OCI-LY7 (cell line): ENCODE measurements at regions not wholly inside any gene's neighbourhood (a gene's known extent, or its start where the extent isn't known, plus 50 kb on each side); places are given as distances from the start of the nearest gene placed in this dataset.

Experiments
- BruUV-seq: library from RNA; stranded (reverse); fragments of 400-500 nt; replicated peaks from 2 replicates; lab custom pipeline; 2021; lab: Mats Ljungman, UMichigan
- CTCF ChIA-PET: fragments of 300-600 bp; sonication (Branson Sonifier 250); formaldehyde crosslinking; loops from one replicate; lab custom pipeline; 2022; ENCODE audit warnings: antibody characterized with exemption; ENCODE audit not compliant: unreplicated experiment; lab: Charles Lee
- POLR2A ChIA-PET: fragments of 300-600 bp; sonication (Branson Sonifier 250); formaldehyde crosslinking; loops from one replicate; lab custom pipeline; 2022; ENCODE audit warnings: antibody characterized with exemption; lab: Charles Lee
- DNase-seq: peaks from one replicate; pipeline ENCODE4 v3.0.0-alpha.2; 2015; ENCODE audit warnings: low spot score
- H2AFZ ChIP-seq: fragments of 200-600 bp; sonication (generic), shearing (Covaris generic); 2 replicates; pipeline ENCODE4 v1.6.1; 2014; ENCODE audit warnings: mild to moderate bottlenecking, antibody characterized with exemption, low read length, moderate library complexity
- H3K27ac ChIP-seq: fragments of 200-600 bp; sonication (generic); 2 replicates; pipeline ENCODE4 v1.5.1; 2014; ENCODE audit warnings: mixed run types, low read depth, mild to moderate bottlenecking, moderate library complexity, low read length, inconsistent platforms; ENCODE audit not compliant: poor library complexity, severe bottlenecking
- H3K36me3 ChIP-seq: fragments of 200-600 bp; sonication (generic); 2 replicates; pipeline ENCODE4 v1.6.1; 2014; ENCODE audit warnings: mild to moderate bottlenecking, antibody characterized with exemption, low read length, moderate library complexity, mixed read lengths; ENCODE audit not compliant: insufficient read depth
- H3K4me1 ChIP-seq: fragments of 200-600 bp; sonication (generic); 2 replicates; pipeline ENCODE4 v1.5.1; 2014; ENCODE audit warnings: mild to moderate bottlenecking, low read length; ENCODE audit not compliant: insufficient read depth, poor library complexity, severe bottlenecking
- H3K4me2 ChIP-seq: fragments of 200-600 bp; sonication (generic); 2 replicates; pipeline ENCODE4 v1.6.1; 2014; ENCODE audit warnings: mild to moderate bottlenecking, low read length
- H3K4me3 ChIP-seq: fragments of 200-600 bp; sonication (generic); 2 replicates; pipeline ENCODE4 v1.5.1; 2014; ENCODE audit warnings: mild to moderate bottlenecking, low read depth, low read length; ENCODE audit not compliant: poor library complexity, severe bottlenecking
- H3K79me2 ChIP-seq: fragments of 200-600 bp; sonication (generic); 2 replicates; pipeline ENCODE4 v1.6.1; 2016; ENCODE audit warnings: low read depth, mild to moderate bottlenecking, low read length, moderate library complexity, mixed read lengths; ENCODE audit not compliant: insufficient read depth
- H3K9me2 ChIP-seq: fragments of 200-600 bp; sonication (generic); 2 replicates; pipeline ENCODE4 v1.6.1; 2016; ENCODE audit warnings: mild to moderate bottlenecking, low read length, mixed read lengths; ENCODE audit not compliant: insufficient read depth
- H3K9me3 ChIP-seq: fragments of 200-600 bp; sonication (generic); 2 replicates; pipeline ENCODE4 v1.6.1; 2014; ENCODE audit warnings: mild to moderate bottlenecking, mixed run types, low read length, mixed read lengths
- H4K20me1 ChIP-seq: fragments of 200-600 bp; sonication (generic); 2 replicates; pipeline ENCODE4 v1.6.1; 2014; ENCODE audit warnings: mild to moderate bottlenecking, antibody characterized with exemption, low read length, moderate library complexity, mixed read lengths; ENCODE audit not compliant: insufficient read depth
- CTCF ChIP-seq: fragments of 200-600 bp; sonication (generic); conservative IDR thresholded peaks from 2 replicates; pipeline ENCODE4 v1.5.1; 2014; ENCODE audit warnings: mild to moderate bottlenecking, antibody characterized with exemption, low read length, moderate library complexity, mixed read lengths
- EZH2phosphoT487 ChIP-seq: fragments of 200-600 bp; sonication (generic); IDR thresholded peaks from 2 replicates; pipeline ENCODE4 v1.6.1; 2018; ENCODE audit warnings: low read depth, borderline replicate concordance, mild to moderate bottlenecking, mixed run types, antibody characterized with exemption, low read length, moderate library complexity, mixed read lengths
- intact Hi-C: fragments of 100-400 bp; cut with micrococcal nuclease; formaldehyde crosslinking; loops from one replicate; pipeline ENCODE4 v1.10.0; 2022; ENCODE audit not compliant: unreplicated experiment

- no peak overlapping the region for H2AFZ ChIP-seq
- H3K4me3 ChIP-seq, result no peak overlapping the region
- no peaks in the 10 kb centered on the region for H3K36me3 ChIP-seq
- POLR2A ChIA-PET, result interaction anchor here (0.7 kb wide), 1 partner anchor 16 kb away, joined by 3 read pairs; no protein-coding TSS in a partner anchor
- H3K4me2 ChIP-seq, result no peak overlapping the region
- BruUV-seq, result no TSS peak
- TF ChIP-seq EZH2phosphoT487 (no peak), CTCF (no peak)
- no peaks in the 10 kb centered on the region for H3K79me2 ChIP-seq
- CTCF ChIA-PET, result no interaction called here
- H3K27ac ChIP-seq, result no peak overlapping the region
- intact Hi-C loops, result no loop called here
- no peaks in the 10 kb centered on the region for H3K9me2 ChIP-seq
- DNase-seq, result no peak
- H3K9me3 ChIP-seq, result no peaks in the 10 kb centered on the region
- no peaks in the 10 kb centered on the region for H3K4me1 ChIP-seq
- H4K20me1 ChIP-seq, result no peaks in the 10 kb centered on the region
These were observed 462.2 kb upstream of the CFAP20DC start for GRCh38 chr3:59512066-59512465.

GRCh38 chr3:59510576-59510975 lies 460.8 kb upstream of the CFAP20DC start:
- Histone ChIP-seq H3K4me1 (no peaks in the 10 kb centered on the region), H3K79me2 (no peaks in the 10 kb centered on the region), H3K27ac (no peak overlapping the region), H3K9me2 (no peaks in the 10 kb centered on the region), H2AFZ (no peak overlapping the region), H3K4me3 (no peak overlapping the region), H4K20me1 (no peaks in the 10 kb centered on the region), H3K4me2 (no peak overlapping the region), H3K36me3 (no peaks in the 10 kb centered on the region), H3K9me3 (no peaks in the 10 kb centered on the region)
- no peak for DNase-seq
- ChIA-PET POLR2A (no interaction called here), CTCF (no interaction called here)
- intact Hi-C loops, result no loop called here
- BruUV-seq, result no TSS peak
- no peak for TF ChIP-seq CTCF
- no peak for TF ChIP-seq EZH2phosphoT487

GRCh38 chr3:59508273-59508672 lies 458.4 kb upstream of the CFAP20DC start:
- intact Hi-C loops, result loop anchor here (10.0 kb wide), 1 partner anchor 57 kb away; no protein-coding TSS in a partner anchor
- no peaks in the 10 kb centered on the region for H4K20me1 ChIP-seq
- H3K9me3 ChIP-seq, result 0 out of 2 replicates have a peak, but pooled peaks cover 4% of the 10 kb centered on the region
- H3K79me2 ChIP-seq, result no peaks in the 10 kb centered on the region
- no peak overlapping the region for H3K4me2 ChIP-seq
- no peak overlapping the region for H2AFZ ChIP-seq
- DNase-seq, result no peak
- ChIA-PET POLR2A (no interaction called here), CTCF (no interaction called here)
- no peaks in the 10 kb centered on the region for H3K36me3 ChIP-seq
- H3K27ac ChIP-seq, result no peak overlapping the region
- H3K4me1 ChIP-seq, result no peaks in the 10 kb centered on the region
- no peaks in the 10 kb centered on the region for H3K9me2 ChIP-seq
- no TSS peak for BruUV-seq
- TF ChIP-seq CTCF, result no peak
- TF ChIP-seq EZH2phosphoT487, result no peak
- H3K4me3 ChIP-seq, result no peak overlapping the region
